NCI-H2171 treated with DMSO at 0.1 percent for 48 hours (cell line): ENCODE measurements at regions not wholly inside any gene's neighbourhood (a gene's known extent, or its start where the extent isn't known, plus 50 kb on each side); places are given as distances from the start of the nearest gene placed in this dataset.
A peak's percentile ranks its signal among the peaks of the same experiment; 100 is the strongest.

Experiments used
- DNase-seq: peaks from one replicate; lab custom pipeline; 2025; lab: John Stamatoyannopoulos, UW

DNA sequence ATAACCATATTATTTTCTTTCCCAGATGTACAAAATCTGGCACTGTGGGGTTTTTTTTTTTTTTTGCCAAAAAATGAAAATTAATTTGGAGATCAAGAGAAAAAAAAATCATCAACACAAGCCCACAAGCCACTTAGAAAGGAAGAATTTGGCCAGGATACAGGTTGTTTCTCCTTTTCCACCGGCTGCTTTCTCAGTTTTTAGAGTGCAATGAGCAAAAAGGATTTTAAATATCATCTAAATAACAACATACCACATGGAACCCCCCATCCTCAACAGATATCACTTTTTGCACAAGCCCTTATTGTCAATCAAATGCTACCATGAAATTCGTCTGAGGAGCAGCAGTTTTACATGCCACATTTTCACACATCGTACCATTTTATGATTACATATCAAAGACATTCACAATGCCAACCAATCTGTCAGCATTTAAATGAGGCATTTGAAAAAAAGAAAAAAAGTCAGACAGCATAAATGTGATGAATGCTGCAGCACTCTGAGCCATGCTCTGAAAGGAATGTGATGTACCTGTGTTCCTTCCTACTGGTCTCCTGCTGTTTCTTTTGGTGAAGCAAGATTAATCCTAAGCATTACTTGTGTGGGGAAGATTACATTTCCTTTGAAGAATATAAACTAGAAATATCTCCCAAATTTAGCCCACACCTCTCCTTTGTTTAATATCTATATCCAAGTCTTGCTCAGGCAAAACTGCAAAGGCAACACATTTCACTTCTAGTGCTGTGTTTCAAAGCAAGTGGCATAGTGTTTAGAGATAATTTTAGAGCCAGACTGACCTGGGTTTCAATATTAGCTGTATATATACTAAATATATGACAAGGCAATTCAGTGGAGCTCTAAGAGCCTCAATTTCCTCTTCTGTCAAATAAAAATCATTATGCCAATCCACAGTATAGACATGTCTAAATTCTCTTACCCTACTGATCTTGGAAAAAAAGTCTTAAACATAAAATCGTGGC lies 391.3 kb downstream of the CMPK2 start:
- no peak for DNase-seq

DNA sequence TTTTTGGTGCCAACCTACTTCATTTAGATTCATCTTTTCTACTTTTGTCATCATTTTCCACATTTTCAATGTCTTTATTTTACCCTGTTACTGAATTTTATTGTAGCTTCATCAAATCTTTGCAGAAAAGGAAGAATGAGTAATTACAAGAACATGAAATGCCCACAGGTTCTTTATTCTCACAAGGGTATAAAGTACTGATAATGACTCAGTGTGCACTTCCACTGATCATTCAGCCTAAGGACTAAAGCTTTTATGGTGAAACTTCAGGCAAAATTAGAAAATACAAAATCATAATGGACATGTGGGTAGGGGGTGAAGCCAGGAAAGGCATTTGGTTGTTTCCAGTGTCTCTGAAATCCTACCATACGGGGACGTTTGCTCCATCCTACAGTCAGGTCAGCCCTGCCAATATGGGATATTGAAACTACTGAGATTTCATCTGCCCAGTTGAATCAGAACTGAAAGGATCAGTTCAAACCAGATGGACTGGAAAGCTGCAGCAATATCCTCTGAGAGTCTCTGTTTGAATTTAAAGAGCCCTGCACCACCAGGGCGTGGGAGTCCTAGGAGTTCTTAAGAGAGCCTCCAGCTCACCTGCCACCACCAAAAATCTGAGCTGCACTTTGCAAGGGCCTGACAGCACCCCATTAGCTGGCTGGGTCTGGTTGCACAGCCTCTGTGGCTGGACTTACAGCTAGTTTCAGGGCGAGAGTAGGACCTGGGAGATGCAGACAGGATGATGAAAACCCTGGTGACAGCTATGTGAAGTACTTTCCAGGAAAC lies 390.4 kb downstream of the CMPK2 start:
- no peak for DNase-seq

DNA sequence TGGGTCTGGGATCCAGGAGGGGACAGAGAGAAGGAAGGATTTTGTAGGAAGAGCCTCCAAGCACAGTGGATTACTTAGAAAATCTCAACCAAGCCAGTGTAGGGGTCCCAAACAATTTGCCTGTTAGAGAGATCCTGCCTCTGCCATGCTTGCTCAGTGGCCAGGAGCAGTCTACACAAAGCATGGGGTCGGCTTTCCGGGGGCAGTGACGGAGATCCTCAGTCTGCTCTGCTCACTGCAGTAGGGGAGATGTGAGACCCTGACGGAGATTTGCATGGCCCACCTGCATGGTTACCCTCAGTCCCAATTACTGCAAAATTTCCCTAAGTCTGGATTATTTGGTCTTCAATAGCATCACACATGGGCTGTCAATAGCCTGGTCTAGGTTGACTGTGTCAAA lies 385.2 kb downstream of the CMPK2 start:
- DNase-seq: no peak

DNA sequence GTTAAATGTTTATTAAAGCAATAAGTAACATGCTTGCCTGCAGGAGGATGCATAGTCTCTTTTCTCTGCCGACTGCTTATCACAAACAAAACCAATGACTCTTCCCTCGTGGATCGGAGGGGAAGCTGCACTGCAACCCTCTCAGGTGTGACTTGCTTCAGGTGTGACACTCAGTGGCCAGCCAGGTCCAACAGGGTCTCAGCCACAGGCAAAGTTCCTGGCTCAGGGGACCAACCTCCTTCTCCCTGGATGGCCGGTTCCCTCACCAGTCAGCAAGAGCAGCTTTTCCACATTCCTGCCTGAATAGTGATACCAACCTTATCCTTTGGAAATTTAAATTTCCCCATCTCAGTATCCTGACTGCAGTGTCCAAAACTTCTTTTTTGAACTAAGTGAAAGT lies 383.5 kb downstream of the CMPK2 start:
- no peak for DNase-seq

DNA sequence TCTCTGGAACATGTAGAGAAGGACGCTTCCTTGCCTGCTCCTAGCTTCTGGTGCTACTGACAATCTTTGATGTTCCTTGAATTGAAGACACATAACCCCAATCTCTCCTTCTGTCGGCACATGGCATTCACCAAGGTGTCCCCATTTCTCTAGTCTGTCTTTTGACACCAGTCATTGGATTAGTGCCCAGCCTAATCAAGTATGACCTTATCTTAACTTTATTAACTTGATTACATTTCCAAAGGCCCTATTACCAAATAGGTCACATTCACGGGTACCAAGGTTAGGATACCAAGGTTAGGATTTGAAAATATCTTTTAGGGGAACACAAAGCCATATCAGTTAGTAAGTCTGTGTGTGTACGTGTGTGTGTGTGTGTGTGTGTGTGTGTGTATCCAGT lies 377.9 kb downstream of the CMPK2 start:
- DNase-seq: no peak

DNA sequence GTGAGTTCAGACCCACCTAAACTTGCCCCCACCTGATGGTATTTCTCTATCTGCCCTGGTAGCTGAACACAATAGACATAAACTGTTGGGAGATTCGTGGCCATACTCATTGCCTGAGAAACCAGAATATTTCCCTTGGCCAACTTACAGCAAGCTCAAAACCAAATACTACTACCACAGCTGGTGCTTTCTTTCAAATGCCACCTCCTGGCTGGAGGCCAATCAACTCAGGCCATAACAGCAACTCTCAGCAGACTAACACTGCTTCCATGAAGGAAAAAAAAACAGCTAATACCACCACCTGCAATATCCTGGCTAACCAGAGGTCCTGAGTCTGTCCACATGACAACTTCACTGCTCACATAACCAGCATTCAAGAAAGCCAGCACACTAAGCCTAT lies 373.1 kb downstream of the CMPK2 start:
- peak; percentile 75 for DNase-seq

DNA sequence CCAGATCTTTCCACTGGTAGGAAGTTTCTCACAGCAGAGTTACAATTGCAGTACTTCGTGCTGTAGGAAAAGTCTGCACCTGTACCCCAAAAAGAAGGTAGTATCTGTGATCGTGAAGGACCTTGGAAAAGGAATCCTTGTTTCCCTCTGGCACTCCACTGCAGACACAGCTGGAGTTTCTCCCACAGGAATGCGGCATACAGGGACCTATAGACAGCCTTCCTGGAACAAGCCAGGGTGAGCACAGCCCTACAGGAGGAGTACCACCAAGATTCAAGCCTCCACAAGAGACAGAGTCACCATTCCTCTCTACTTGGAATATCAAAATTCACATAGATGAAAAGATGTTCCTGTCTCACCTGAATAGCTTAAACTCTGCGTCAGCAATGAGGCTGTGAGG lies 372.4 kb downstream of the CMPK2 start:
- no peak for DNase-seq

DNA sequence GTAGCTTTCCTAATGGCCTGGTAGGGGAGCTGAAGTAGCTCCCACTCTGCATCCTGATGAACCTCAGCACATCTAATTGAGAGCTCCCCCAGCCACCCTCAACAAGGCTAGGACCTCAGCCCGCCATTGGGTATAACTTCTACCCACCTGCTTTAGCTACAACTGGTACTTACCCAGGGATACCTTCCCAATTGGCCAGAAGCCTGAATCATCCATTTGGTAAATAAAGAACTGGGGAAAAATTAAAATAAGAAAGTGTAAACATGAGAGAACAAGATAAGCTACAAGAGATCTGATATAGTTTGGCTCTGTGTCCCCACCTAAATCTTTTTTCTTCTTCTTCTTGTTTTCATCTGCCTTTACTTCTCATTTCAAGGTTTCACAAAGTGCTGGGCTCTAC lies 372.0 kb downstream of the CMPK2 start:
- no peak for DNase-seq

DNA sequence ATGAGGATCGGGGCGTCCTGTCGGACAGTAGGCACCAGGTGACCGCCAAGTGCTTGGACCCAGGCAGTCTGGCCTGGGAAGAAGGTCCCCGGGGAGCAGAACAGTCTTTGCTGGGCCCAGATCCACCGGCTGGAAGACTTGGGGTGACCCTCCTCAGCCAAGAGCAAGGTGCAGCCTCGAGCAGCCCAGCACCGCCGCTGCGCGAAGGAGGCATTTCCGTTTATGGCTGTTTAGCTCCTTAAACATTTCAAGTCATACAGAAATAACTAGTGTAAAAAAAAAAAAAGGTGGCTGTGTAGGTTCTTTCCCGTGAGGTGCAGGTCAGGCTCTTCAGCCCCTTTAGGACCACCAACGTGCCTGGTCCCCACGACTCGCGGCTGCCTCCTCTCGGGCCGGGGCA lies 370.2 kb downstream of the CMPK2 start:
- no peak for DNase-seq

DNA sequence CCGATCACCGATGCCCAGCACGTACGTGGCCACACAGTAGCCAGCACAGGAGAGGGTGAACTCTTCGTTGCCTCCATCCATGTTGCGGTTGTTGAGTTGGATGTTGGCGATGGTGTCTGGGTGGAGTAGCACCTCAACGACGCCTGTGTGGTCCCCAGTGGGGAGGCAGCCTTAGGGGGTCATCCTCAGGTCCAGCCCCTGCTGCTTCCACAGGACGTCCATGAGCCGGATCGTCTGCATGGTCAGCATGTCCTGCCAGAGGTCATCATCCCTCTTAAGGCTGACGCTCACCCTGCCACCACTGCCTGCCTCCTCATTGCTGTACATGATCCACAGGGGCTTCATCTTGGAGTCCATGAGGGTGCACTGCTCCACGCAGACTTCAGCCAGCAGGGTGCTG lies 369.3 kb downstream of the CMPK2 start:
- no peak for DNase-seq

DNA sequence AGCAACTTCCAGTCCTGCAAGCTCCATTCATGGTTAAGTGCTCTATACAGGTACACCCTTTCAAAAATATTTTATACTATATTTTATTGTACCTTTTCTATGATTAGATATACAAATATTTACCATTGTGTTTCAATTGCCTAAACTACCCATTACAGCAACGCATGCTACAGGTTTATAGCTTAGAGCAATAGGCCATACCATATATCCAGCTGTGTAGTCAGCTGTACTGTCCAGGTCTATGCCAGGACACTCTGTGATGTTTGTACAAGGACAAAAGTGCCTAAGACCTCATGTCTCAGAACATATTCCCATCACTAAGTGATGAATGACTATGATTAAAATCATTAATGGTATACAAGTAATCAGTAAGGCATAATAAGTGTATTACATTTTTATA lies 368.7 kb downstream of the CMPK2 start:
- no peak for DNase-seq

DNA sequence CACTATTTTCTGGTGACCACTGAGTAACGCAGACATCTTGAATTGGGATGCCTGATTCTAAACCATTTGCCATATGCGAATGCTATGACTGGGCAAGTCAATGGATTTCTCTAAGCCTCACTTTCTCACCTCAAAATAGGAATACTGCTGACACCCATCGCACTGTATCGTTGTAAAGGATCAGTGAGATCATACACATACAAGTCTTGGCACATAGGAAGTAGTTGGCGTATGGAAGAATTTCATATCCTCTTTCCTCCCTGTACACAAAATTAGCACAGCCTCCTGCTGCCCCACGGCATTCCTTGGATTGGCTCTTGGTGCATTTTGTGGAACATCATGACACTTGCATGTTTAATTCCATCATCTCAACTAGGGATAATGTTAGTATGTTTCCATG lies 366.9 kb downstream of the CMPK2 start:
- no peak for DNase-seq

DNA sequence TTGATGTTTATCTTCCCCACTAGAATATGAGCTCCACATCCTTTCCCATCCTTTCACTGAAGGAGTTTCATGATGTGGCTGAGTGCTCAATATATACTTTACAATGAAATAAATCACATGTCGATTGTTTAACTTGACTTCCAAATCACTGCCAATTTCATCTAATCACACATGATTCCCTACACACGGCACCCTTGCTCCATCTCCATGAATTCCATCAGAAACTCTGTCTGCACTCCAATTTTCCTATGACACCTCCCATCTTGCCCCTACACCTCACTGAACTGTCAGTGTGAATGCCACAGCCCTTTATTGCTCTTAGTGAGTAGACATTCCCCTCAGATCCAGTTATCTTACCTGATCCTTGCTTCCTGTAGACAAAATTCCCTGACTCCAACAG lies 366.0 kb downstream of the CMPK2 start:
- DNase-seq: no peak

DNA sequence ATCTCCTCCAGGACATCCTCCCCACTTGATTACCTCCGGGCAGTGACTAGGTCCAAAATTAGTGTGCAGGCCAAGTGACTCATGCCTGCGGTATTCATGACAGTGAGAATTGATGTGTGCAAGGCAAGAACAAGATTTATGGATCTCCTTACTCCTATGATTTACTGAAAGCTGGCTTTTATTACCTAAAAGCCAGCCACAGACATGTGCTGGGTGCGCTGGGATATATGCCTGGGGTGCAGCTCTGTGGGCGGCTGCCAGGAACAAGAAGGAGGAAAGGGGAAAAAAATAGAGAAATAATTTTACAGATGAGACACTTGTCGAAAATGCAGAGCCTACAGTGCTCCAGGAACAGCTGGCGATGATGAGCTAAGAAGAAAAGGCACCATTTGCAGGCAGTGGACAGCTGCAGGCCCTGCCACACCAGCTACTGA lies 359.3 kb downstream of the CMPK2 start:
- DNase-seq: no peak

DNA sequence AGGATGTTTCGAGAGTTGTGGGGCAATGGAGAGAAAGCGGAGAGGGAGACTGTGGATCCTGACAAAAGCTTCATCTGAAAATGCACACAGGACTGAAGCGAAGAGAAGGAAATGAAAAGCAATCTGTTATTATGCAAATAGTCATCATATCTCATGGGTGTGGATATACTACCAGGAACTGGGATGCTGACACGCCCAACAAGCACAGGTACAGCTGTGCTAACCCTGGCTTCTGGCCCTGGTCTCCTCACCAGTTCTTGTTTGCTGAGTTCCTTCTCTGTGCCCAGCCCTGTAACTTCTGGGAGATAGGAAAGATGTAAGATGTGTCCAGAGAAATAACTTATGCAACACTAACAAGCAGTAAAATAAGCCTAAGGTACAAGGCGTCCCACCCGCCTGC lies 358.8 kb downstream of the CMPK2 start:
- DNase-seq: no peak

DNA sequence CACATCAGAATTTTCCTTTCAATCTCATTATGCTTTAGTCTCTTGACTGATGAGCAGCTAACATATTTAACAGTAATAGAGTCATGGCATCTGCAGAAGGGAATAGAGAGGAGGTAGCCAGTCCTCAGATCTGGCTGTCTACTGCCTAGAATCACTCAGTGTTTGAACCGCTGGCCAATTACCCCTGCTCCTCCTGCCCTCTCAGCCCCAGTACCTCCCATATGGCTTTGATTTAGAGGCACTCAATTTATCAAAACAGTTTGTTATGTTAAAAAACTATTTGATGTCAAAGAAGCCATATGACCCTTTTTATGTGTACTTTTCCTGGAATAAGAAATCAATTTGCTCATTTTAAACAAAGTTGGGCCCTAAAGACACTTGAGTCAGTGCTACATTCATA lies 355.2 kb downstream of the CMPK2 start:
- DNase-seq: no peak

DNA sequence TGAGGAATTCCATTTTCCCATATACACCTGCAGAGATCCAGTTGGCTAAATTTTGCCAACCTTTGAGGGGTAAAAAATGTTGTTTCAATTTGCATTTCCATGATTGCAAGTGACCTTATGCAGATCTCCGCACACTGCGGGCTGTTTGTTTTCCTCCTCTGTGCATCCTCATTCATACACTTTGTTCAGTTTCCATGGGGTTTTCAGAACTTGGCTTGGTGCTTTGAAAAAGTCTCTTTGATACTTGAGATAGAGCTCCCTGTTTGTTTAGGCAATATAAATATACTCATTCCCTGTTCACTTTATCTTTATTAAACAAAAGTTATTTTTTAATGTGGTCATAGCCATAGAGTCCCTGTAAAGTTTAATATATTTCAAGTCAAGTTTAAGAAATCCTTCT lies 353.1 kb downstream of the CMPK2 start:
- DNase-seq: no peak

DNA sequence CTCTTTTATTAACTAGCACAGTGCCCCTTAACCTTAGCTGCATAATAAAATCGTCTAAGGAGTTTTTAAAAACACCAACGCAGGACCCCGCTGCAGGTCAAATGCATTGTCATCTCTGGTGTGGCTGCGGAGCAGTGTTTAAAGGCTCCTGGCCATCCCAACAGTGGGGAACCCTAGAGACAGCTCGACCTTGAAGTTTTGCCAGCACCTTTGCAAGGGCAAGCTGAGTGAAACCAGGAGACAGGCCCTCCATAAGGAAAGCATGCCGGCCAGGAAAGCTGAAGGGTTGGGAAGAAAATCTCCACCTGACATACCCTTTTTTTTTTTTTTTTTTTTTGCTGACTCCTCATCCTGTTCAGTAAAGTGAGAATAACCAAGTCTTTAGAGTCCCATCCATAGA lies 349.0 kb downstream of the CMPK2 start:
- no peak for DNase-seq

DNA sequence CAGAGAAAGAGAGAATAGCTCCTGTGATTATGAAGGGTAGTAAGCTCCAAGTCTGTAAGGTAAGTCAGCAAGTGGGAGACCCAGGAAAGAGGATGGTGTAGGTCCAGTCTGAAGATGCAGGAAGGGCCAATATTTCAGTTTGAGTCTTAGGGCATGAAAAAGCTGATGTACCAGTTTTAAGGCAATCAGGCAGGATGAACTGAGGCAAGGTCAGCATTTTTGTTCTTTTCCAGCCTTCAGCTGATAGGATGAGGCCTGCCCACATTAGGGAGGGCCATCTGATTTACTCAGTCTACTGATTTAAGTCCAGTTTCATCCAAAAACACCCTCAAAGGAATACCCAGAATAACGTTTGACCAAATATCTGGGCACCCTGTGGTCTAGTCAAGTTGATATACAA lies 347.3 kb downstream of the CMPK2 start:
- DNase-seq: no peak

DNA sequence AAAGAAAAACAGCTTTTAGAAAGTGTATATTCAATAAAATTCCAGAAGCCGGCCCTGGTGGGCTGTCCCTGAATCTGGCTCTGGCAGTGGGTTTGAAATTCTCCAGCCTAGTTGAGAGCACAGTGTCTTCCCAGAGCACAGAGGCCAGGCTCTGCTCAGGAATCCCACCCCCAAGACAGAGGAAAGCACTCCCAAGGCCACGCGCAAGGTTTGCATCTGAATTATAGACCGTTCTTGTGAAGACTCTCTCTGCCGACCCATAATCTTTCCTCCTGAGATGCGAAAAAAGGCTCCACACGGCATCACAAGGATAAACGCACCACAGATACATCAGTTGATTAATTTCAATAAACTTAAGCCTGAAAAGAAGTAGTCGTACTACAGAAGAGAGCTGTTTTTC lies 342.2 kb downstream of the CMPK2 start:
- no peak for DNase-seq

DNA sequence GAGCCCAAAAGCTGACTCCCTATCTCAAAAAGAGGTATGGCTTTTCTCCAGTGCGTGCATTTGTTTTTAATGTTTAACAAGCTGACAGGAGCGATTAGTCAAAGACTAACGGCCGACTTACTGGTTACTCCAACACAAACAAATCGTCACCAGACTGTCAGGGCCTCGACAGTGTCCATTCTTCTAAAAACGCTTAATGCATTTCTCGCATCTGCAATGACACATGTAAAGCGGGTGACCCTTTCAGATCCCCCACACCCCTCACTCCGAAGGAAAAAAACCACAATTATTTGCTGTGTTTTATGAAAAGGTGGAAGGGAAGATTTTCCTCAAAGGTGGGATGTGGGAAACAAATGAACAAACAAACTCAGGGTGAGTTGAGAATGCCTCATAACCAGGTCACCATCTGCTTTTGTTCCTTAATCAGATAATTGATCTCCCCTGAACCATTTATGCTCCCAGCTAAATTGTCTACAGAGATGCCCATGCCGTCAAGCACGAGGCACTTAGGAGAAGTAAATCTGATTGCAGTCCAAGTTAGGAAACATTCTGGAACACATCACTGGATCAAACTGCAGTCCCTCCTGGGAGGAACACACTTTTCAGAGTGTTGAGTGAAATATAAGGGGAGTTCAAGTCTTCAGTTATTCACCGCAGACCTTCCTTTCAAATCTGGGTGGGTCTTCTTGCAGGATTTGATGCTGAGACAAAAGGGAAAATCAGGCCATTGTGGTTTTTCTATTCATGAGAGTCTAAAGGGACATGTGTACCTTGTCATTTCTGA lies 340.8 kb downstream of the CMPK2 start:
- DNase-seq: peak; percentile 61

DNA sequence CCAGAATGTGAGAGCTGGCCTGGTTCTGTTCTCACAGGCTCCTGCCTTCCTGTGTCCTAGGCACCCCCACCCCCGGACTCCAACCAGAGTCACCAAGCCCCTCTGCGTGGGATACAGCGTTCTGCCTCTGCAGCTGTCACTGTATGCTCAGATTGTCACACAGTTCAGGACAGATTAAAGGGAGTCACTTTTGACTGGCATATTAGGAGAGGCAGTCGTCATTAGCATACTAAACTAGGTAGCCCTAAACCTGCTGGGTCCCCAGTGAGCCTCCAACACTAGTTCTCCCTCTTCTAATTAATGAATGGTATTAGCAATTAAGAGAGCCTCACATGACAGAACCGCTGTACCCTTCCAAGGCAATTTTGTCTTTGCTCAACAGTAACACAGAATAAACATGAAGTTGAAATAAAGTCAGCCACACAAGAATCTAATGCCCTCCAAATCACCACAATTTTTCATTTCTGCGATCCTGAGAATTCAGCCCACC lies 340.2 kb downstream of the CMPK2 start:
- DNase-seq: no peak
